NCI-H82 treated with DMSO at 0.1 percent for 48 hours (cell line): ENCODE measurements at regions not wholly inside any gene's neighbourhood (a gene's known extent, or its start where the extent isn't known, plus 50 kb on each side); places are given as distances from the start of the nearest gene placed in this dataset.

Experiments used
- DNase-seq: peaks from one replicate; lab custom pipeline; 2025; ENCODE audit not compliant: unreplicated experiment; lab: John Stamatoyannopoulos, UW

- no peak for DNase-seq
These were observed 103.2 kb downstream of the TBX5 start for GRCh38 chr12:114302606-114303315.

DNA sequence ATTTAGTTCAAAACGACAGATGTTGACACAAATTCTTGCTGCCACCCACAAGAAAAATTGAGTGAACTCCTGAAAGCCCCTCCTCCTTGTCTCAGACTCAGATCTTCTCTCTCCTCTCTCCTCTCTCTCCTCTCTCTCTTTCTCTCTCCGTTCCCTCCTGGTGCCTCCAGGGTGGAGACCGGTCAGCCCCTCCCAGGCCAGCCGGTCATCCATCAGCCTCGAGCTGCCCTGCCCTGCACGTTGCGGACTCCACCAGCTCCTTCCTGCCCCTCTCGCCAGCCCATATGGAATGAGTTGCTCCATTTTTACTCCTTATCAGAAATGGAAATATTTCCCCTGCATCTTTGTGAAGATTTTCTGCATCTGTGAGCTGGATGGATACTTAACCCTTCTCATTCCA lies 103.8 kb downstream of the TBX5 start:
- no peak for DNase-seq

- no peak for DNase-seq
These were observed 111.7 kb downstream of the TBX5 start for GRCh38 chr12:114294303-114294685.

- DNase-seq: no peak
These were observed 112.2 kb downstream of the TBX5 start for GRCh38 chr12:114293571-114294302.

- no peak for DNase-seq
These were observed 112.9 kb downstream of the TBX5 start for GRCh38 chr12:114293073-114293472.

DNA sequence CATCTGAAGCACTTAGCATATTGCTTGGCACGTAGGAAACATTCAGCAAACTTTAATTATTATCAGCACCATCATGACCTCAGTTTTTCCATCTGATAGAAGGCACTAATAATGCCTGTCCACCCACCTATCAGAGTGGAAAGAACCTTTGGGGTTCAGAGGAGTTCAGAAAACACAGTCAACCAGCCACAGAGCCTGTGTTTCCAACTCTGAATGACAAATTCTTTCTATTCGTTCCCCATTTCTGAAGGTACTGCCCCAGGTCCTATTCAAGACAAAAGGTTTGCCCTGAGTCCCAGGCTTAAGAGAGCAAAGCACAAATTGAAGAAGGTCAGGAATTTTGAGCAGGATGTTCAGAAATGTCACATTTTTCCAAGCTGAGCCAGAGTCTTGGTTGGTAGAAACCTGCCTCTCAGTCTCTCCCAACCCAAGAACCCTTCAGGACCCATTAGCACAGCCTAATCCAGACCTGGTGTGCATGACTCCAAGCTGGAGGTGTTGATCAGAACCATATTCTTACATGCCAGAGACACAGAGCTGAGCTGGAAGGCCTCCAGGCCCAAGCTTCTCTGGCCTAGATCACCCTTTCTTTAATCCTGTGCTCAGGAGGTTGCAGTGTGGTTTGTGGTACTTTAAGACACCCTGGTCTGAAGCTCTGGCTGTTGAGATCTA lies 114.4 kb downstream of the TBX5 start:
- no peak for DNase-seq

- DNase-seq: no peak
These were observed 118.0 kb downstream of the TBX5 start for GRCh38 chr12:114287821-114288525.

DNA sequence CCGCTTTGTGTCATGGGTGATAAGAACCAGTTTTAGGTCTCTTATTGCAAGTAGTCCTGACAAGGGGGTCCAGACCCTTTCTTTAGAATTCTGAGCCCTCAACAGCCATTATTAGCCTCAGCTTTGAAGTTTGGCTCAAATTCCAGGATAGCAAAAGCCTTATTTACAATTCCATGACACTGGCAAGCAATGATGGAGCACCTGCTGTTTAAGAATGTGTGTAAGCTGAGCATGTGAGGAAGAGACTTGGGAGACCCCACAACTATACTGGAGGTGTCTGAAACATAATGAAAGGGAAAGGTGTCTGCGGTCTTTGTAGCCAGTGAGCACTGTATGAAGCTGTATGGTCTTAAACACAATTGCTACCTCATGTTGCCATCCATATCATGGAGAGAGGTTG lies 119.8 kb downstream of the TBX5 start:
- DNase-seq: no peak

DNA sequence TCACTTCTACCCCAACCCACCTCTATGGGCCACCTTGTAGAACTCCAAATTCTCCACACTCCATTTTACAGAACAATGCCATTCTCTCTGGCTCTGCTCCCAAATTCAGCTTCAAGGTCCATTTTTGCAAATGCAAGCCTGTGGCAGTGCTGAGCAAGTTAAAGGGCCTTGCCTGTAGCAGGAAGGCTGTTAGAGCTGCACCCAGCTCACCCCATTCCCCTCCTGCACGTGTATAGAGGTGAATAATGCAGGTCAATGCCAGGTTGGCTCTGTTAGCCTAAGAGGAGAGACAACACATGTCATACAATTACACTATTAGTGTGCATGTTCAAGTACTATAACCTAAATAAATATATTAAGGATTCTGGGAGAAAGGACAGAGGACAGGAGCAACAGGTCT lies 120.4 kb downstream of the TBX5 start:
- DNase-seq: no peak

DNA sequence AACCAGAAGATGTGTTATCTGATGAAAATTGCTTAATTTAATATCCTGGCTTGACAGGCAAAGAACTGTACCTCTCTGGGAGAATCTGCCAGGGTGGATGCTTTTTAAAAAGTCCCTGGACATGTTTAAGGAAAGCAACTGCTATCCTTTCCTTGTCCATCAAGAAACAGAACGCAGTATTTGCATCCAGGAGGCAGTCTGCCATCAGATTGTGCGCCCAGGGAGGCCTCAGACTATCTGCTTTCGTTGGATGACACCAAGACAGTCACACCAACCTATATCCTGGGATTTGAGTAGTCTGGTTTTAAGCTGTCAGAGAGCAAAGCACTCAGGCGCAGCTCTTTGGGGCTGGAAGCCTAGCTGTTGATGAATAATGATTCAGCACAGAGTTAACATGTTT lies 121.9 kb downstream of the TBX5 start:
- DNase-seq: no peak

DNA sequence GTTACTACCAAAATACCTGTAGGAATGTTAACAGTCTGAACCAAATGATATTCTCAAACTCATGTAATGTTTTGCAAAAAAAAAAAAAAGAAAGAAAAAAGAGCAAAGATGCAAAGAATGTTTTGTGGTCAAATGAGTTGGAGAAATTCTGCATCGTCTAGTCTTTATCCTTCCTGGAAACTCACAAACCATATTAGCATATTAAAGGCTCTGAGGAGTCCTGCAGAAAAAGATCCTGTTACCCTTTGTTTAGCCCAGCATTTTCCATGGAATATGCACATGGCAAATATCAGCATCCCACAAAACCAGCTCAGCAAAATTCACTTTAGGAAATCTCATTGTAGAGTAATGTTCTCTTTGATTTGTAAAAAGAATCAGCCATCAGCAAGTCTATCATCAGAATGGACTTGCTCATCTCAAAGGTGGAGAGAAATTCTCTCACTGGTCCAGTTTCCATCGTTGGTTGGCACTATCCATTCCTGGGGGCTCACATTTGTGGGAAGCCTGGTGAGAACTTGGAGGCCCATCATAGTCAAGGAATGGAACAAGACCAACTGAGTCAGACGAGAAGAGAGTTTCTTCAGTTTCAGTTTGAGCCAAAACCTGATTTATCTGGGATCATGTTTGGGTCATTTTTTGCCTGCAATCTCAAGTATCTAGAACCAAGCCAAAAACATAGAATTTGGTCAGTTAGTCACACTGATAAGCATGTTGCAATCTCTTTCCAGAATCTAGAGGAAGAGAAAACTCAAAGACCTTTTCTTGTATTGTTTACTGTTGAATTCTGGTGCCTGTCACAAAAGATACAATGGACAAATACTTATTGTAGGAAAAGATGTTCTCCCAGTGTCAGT lies 129.8 kb downstream of the TBX5 start:
- no peak for DNase-seq

DNA sequence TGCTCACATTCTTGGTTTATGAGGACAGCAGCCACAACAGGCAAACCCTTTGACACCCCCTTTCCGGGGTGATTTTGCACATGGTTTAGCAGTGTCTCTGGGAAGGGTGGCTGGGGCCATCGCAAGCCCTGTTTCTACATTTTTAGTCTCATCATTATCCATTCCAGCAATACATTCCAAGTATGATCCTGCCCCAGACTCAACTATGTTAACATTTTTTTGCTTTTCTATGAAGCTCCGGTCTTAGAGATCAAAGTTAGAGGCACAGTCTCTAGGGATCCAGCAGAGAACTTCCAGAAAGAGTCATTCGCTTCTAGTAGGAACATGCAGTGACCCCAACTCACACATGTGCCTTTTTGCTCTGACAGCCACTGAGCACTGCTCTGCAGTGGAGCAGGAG lies 130.9 kb downstream of the TBX5 start:
- DNase-seq: no peak

GRCh38 chr12:114274131-114274530 lies 131.8 kb downstream of the TBX5 start:
- DNase-seq: no peak

DNA sequence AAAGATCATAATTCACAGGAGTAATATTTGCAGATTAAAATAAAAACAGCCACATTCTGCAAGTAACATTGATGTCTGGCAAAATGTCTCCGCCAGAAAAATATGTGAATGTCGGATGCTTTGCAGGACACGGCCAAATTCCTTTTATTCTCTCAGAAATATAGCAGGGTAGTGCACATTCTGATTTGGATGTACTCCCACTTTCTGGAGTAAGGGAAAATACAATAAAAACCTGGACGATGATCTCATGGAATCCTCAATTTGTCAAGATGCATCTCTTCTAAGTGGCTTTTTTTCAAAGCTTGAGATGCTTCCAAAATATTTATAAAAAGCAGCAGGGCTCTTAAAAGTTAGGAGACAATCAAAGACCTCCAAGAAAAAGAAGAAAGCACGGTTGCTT lies 133.3 kb downstream of the TBX5 start:
- no peak for DNase-seq

- DNase-seq: no peak
These were observed 133.9 kb downstream of the TBX5 start for GRCh38 chr12:114272071-114272470.

DNA sequence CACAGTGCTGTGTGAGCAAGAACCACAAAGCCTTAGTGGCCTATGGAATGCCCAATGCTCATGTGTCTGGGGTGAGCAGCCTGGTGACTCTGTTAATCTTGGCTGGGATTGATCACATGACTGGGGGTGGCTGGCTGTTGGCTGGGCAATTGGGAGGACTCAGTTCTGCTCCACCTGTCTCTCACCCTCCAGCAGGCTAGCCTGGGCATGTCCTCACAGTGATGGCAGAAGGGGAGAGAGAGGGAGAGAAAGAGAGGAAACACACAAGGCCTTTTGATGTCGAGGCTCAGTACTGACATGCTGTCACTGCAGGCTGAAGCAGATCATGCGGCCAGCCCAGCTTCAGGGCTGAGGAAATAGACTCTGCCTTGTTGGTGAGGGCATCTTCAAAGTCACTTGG lies 136.8 kb downstream of the TBX5 start:
- no peak for DNase-seq

DNA sequence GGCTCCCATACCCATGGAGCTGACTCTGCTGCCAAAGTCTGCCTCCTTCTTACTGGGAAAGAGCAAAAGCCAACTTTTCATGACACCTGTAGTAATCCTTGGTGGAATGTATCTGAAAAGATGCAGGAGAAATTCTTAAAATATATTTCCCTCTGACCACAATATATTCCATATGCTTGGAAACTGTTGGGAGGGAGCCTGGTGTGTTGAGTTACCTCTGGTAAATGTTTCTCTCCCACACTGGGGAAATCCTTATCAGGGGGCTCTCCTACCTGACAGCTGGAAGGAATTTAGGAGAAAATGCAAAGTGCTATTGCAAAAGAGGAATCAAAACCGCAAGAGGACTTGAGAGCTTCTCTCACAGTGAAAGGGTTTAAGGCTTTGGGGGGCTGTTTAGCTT lies 139.4 kb downstream of the TBX5 start:
- no peak for DNase-seq

GRCh38 chr12:114265036-114265435 lies 140.9 kb downstream of the TBX5 start:
- no peak for DNase-seq

- DNase-seq: no peak
These were observed 142.7 kb downstream of the TBX5 start for GRCh38 chr12:114263056-114263805.

DNA sequence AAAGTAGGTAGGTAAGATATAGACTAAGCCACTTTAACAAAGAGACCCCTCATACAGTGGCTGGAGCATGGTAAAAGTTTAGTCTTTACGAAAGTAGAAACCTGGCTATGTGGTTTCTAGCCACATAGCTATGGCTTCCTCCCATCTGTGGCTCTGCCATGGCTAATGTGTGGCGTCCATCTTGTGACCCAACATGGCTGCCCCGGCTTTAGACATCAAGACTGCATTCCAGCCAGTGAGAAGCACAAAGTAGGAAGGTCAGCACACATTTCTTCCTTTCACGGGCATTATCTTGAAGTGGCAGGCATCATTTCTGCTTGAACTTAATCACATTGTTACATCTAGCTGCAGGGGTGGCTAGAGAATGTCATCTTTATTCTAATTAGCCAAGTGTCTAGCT lies 148.3 kb downstream of the TBX5 start:
- DNase-seq: no peak
